Suppressor macrophage (primary cell): ENCODE measurements at regions not wholly inside any gene's neighbourhood (a gene's known extent, or its start where the extent isn't known, plus 50 kb on each side); places are given as distances from the start of the nearest gene placed in this dataset.
A peak's percentile ranks its signal among the peaks of the same experiment; 100 is the strongest.

Experiments used
- DNase-seq, 4 experiments: peaks; one replicate each; pipeline ENCODE4 v3.0.0-alpha.2; 2020 to 2022

- no peak for DNase-seq
Observed at GRCh38 chr18:78639006-78639950, 340.3 kb upstream of the SALL3 start.

- DNase-seq, result peak; percentile 11 to 43 (median 38)
Observed at GRCh38 chr18:78640246-78640995, 339.2 kb upstream of the SALL3 start.

GRCh38 chr18:78641689-78642231, 337.9 kb upstream of the SALL3 start:
- peak; percentile 38 to 77 (median 53) for DNase-seq

- no peak for DNase-seq
Observed at GRCh38 chr18:78642296-78642951, 337.2 kb upstream of the SALL3 start.

- DNase-seq, result peak; percentile 71 to 92 (median 82)
Observed at GRCh38 chr18:78643004-78643403, 336.6 kb upstream of the SALL3 start.

GRCh38 chr18:78643981-78644380, 335.6 kb upstream of the SALL3 start:
- no peak for DNase-seq

GRCh38 chr18:78645216-78645615, 334.4 kb upstream of the SALL3 start:
- DNase-seq, result no peak

GRCh38 chr18:78647018-78647417, 332.6 kb upstream of the SALL3 start:
- DNase-seq, result no peak

GRCh38 chr18:78649421-78649820, 330.2 kb upstream of the SALL3 start:
- no peak for DNase-seq

- DNase-seq, result no peak
Observed at GRCh38 chr18:78650926-78651325, 328.7 kb upstream of the SALL3 start.

- no peak for DNase-seq
Observed at GRCh38 chr18:78652001-78652545, 327.5 kb upstream of the SALL3 start.

GRCh38 chr18:78655921-78656320, 323.7 kb upstream of the SALL3 start:
- DNase-seq, result no peak

GRCh38 chr18:78656346-78656925, 323.2 kb upstream of the SALL3 start:
- no peak for DNase-seq

- no peak for DNase-seq
Observed at GRCh38 chr18:78658531-78658930, 321.1 kb upstream of the SALL3 start.

GRCh38 chr18:78659057-78659456, 320.6 kb upstream of the SALL3 start:
- DNase-seq, result no peak

- DNase-seq, result peak in 2 of 4 experiments; percentile 38 to 39
Observed at GRCh38 chr18:78659748-78660147, 319.9 kb upstream of the SALL3 start.

- DNase-seq, result no peak
Observed at GRCh38 chr18:78660311-78660710, 319.3 kb upstream of the SALL3 start.

GRCh38 chr18:78661316-78661715, 318.3 kb upstream of the SALL3 start:
- DNase-seq, result no peak

GRCh38 chr18:78662879-78663278, 316.7 kb upstream of the SALL3 start:
- DNase-seq, result no peak

GRCh38 chr18:78664048-78664447, 315.6 kb upstream of the SALL3 start:
- no peak for DNase-seq

- no peak for DNase-seq
Observed at GRCh38 chr18:78664848-78665247, 314.8 kb upstream of the SALL3 start.

GRCh38 chr18:78665644-78666043, 314.0 kb upstream of the SALL3 start:
- no peak for DNase-seq
